Stimulated activated naive CD8-positive, alpha-beta T cell treated with anti-CD3 and anti-CD28 coated beads, Interleukin-15, amount 100 ng/mL, for 72 hours (primary cell): ENCODE measurements at regions not wholly inside any gene's neighbourhood (a gene's known extent, or its start where the extent isn't known, plus 50 kb on each side); places are given as distances from the start of the nearest gene placed in this dataset.
A peak's percentile ranks its signal among the peaks of the same experiment; 100 is the strongest.

Experiments used
- ATAC-seq: fragments of 150-1000 bp; cut with Tn5 transposase; 2 replicates; pipeline ENCODE4 v1.10.0; 2021; ENCODE audit warnings: mild to moderate bottlenecking, moderate library complexity
- DNase-seq, 2 donors: peaks; one replicate each; pipeline ENCODE4 v3.0.0; 2021 to 2022
- H3K27ac Mint-ChIP-seq, 2 donors: one replicate each; pipeline ENCODE4 v1.8.0; 2022; ENCODE audit warnings: mild to moderate bottlenecking in 2 of 2, mixed read lengths in 2 of 2, moderate library complexity in 2 of 2
- H3K27me3 Mint-ChIP-seq: one replicate; pipeline ENCODE4 v1.8.0; 2022; ENCODE audit warnings: mixed read lengths
- H3K4me1 Mint-ChIP-seq: one replicate; pipeline ENCODE4 v1.8.0; 2022; ENCODE audit warnings: mild to moderate bottlenecking, mixed read lengths
- H3K4me3 Mint-ChIP-seq, 2 donors: one replicate each; pipeline ENCODE4 v1.8.0; 2022; ENCODE audit warnings: mild to moderate bottlenecking in 2 of 2, mixed read lengths in 2 of 2, moderate library complexity in 1 of 2
- H3K9me3 Mint-ChIP-seq, 2 donors: one replicate each; pipeline ENCODE4 v1.8.0; 2022; ENCODE audit warnings: mixed read lengths in 2 of 2

DNA sequence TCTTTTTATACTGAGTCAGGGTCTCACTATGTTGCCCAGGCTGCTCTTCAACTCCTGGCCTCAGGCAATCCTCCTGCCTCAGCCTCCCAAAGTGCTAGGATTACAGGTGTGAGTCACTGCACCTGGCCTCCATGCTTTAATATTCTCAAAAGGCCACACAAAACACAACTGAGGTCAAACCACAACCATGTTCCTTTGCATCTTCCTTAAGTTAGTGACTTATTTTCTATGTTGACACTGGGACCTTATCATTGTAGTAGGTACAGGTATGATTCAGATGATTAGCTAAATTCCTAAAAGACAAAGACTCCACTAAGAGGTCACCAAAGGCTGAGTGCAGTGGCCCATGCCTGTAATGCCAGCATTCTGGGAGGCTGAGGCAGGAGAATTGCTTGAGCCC is 131.9 kb upstream of the ATP1B1 start:
- H3K27me3 Mint-ChIP-seq, result no peaks in the 10 kb centered on the region
- no peak for DNase-seq
- H3K4me1 Mint-ChIP-seq, result no peaks in the 10 kb centered on the region
- no peak overlapping the region for H3K4me3 Mint-ChIP-seq
- H3K27ac Mint-ChIP-seq, result no peak overlapping the region
- no peak for ATAC-seq
- H3K9me3 Mint-ChIP-seq, result peaks cover 0 to 10% of the 10 kb centered on the region in 2 donors

- no peak for DNase-seq
- no peaks in the 10 kb centered on the region for H3K4me1 Mint-ChIP-seq
- no peak for ATAC-seq
- H3K4me3 Mint-ChIP-seq, result no peak overlapping the region
- no peaks in the 10 kb centered on the region for H3K27me3 Mint-ChIP-seq
- peaks cover 5 to 10% of the 10 kb centered on the region in 2 donors for H3K9me3 Mint-ChIP-seq
- H3K27ac Mint-ChIP-seq, result no peak overlapping the region
Observed at GRCh38 chr1:168976267-168976666, 130.2 kb upstream of the ATP1B1 start.

GRCh38 chr1:168977618-168978017 is 128.9 kb upstream of the ATP1B1 start:
- Mint-ChIP-seq H3K4me1 (no peaks in the 10 kb centered on the region), H3K9me3 (peaks cover 5 to 10% of the 10 kb centered on the region in 2 donors), H3K27me3 (no peaks in the 10 kb centered on the region), H3K27ac (peak overlapping the region in 1 of 2 donors; percentile 6), H3K4me3 (no peak overlapping the region)
- no peak for ATAC-seq
- no peak for DNase-seq

DNA sequence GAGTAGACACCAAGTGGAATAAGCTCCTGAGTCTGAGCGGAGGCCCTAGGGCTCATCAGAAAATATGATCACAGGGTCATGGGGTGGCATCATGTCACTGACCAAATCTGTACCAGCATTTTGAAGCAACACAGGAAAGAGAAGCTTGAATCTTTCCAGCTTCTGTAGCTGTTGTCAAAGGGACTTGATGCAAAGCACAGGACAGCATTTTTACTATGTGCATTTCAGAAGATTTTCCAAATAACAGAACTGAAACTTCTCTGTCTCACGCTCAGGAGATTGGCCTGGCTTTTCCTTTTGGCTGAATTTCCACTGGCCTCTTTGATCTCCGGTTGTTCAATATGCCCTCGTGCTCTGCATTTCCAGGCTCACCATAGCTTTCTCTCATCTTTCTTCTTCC is 127.2 kb upstream of the ATP1B1 start:
- Mint-ChIP-seq H3K9me3 (peaks cover 5 to 10% of the 10 kb centered on the region in 2 donors), H3K27me3 (no peaks in the 10 kb centered on the region), H3K4me3 (no peak overlapping the region), H3K4me1 (no peaks in the 10 kb centered on the region), H3K27ac (no peak overlapping the region)
- ATAC-seq (no peak), DNase-seq (no peak)

- Mint-ChIP-seq H3K9me3 (peaks cover 5 to 10% of the 10 kb centered on the region in 2 donors), H3K4me3 (no peak overlapping the region), H3K4me1 (no peaks in the 10 kb centered on the region), H3K27me3 (no peaks in the 10 kb centered on the region), H3K27ac (peak overlapping the region in 1 of 2 donors; percentile 0)
- ATAC-seq (no peak), DNase-seq (no peak)
Observed at GRCh38 chr1:168980180-168980579, 126.3 kb upstream of the ATP1B1 start.

- H3K27me3 Mint-ChIP-seq, result no peaks in the 10 kb centered on the region
- H3K27ac Mint-ChIP-seq, result no peak overlapping the region
- no peak for ATAC-seq
- peaks cover 5 to 10% of the 10 kb centered on the region in 2 donors for H3K9me3 Mint-ChIP-seq
- no peaks in the 10 kb centered on the region for H3K4me1 Mint-ChIP-seq
- no peak overlapping the region for H3K4me3 Mint-ChIP-seq
- no peak for DNase-seq
Observed at GRCh38 chr1:168980656-168981055, 125.8 kb upstream of the ATP1B1 start.

- ATAC-seq, result no peak
- no peak overlapping the region for H3K27ac Mint-ChIP-seq
- peaks cover 5 to 10% of the 10 kb centered on the region in 2 donors for H3K9me3 Mint-ChIP-seq
- H3K27me3 Mint-ChIP-seq, result peaks cover under 1% of the 10 kb centered on the region
- H3K4me1 Mint-ChIP-seq, result no peaks in the 10 kb centered on the region
- no peak overlapping the region for H3K4me3 Mint-ChIP-seq
- no peak for DNase-seq
Observed at GRCh38 chr1:168982778-168983177, 123.7 kb upstream of the ATP1B1 start.

GRCh38 chr1:168987330-168987729 is 119.2 kb upstream of the ATP1B1 start:
- H3K27ac Mint-ChIP-seq, result no peak overlapping the region
- H3K9me3 Mint-ChIP-seq, result peaks cover 0 to 9% of the 10 kb centered on the region in 2 donors
- peaks cover 16% of the 10 kb centered on the region for H3K4me1 Mint-ChIP-seq
- no peak overlapping the region for H3K4me3 Mint-ChIP-seq
- peaks cover 8% of the 10 kb centered on the region for H3K27me3 Mint-ChIP-seq
- ATAC-seq, result no peak
- DNase-seq, result no peak

DNA sequence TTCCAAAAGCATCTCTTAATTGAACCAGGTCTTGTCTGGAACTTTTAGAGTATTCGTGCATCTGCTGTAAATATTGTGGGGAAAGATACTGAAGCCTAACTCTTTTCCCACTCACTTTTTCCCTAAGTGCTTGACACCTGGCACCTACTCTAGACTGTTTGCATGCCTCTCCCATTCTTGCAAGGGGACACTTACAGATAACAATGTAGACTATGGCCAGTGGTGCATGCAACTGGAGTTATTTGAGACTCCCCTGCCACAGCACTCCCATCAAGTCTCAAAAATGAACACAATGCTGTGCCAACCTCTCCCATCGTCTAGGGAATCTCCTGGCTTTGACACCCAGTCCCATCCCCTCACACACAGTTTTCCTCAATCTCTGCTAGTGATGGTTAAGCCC is 118.6 kb upstream of the ATP1B1 start:
- Mint-ChIP-seq H3K4me3 (no peak overlapping the region), H3K9me3 (peaks cover 0 to 9% of the 10 kb centered on the region in 2 donors), H3K4me1 (peaks cover 17% of the 10 kb centered on the region), H3K27me3 (peaks cover 8% of the 10 kb centered on the region), H3K27ac (no peak overlapping the region)
- no peak for DNase-seq
- no peak for ATAC-seq

DNA sequence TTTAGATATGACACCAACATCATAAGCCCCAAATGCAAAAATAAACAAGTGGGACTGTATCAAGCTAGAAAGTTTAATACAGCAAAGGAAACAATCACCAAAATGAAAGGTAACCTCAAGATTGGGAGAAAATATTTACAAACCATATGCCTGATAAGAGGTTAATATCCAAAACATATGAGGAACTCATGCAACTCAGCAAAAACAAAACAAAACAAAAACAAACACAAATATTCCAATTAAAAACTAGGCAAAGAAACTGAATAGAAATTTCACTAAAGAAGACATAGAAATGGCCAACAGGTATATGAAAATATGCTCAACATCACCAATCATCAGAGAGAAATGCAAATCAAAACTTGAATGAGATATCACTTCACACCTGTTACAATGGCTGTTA is 116.5 kb upstream of the ATP1B1 start:
- H3K27me3 Mint-ChIP-seq, result peaks cover 8% of the 10 kb centered on the region
- ATAC-seq (no peak), DNase-seq (no peak)
- peaks cover 17% of the 10 kb centered on the region for H3K4me1 Mint-ChIP-seq
- H3K9me3 Mint-ChIP-seq, result peaks cover 8 to 9% of the 10 kb centered on the region in 2 donors
- H3K27ac Mint-ChIP-seq, result no peak overlapping the region
- no peak overlapping the region for H3K4me3 Mint-ChIP-seq

DNA sequence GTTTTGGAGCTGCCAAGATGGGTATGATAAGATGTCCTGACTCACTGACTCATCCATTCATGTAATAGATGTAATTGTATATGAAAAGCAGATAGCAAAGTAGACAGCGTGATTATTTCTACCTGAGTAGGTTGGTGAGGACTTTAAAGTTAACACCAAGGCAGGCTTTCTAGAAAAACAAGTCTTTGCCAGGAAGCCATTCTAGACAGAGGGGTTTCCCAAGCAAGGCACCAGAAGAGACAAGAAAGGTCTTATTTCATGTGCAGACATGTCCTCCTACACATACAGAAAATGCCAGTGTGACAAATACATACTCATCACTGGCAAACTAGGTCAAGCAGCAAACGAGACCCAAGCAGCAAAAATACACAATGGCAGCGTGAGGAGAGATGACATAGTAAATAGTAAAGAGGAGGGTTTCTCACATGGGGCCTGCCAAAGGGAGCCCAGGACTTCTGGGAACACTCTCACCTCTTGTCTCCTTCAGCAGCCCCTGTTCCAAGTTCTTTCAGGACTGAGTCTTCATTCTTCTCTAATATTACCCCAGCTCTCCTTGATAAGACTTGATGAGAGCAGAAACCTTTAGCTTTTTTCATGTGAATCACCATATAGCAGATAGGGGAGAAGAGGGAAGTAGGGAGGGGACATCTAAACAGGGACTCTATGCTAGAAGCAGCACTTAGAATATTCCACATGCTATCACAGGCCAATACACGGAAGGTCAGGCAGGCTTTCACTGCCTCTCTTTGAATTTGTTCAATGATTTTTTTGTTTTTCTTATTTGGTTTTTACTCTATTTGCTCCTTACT is 114.6 kb upstream of the ATP1B1 start:
- Mint-ChIP-seq H3K4me3 (peak overlapping the region in 1 of 2 donors; percentile 42), H3K27me3 (peaks cover 8% of the 10 kb centered on the region), H3K9me3 (peaks cover 8 to 9% of the 10 kb centered on the region in 2 donors), H3K27ac (peak overlapping the region; percentile 89 to 96), H3K4me1 (peaks cover 17% of the 10 kb centered on the region)
- DNase-seq (peak; percentile 22 to 24), ATAC-seq (peak; percentile 92)

DNA sequence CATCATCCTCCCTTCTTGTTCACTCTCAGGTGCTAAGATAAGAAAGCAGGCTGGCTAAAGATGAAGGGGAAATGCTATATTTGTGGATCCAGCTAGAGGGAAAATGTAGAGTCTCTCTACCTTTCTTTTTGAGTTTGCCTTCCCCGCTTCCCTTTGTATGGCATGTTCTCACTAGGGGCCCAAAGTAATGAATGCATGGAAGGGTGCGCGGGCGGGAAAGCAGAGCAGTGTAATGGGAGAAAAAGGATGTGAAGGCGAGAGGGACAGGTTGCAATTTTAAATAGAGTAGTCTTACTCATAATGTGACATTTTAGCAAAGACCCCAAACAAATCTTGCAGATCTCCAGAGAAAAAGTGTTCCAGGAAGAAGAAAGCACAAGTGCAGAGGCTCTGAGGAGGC is 105.1 kb upstream of the ATP1B1 start:
- no peak overlapping the region for H3K27ac Mint-ChIP-seq
- no peak overlapping the region for H3K4me3 Mint-ChIP-seq
- DNase-seq (no peak), ATAC-seq (no peak)
- H3K9me3 Mint-ChIP-seq, result peaks cover 4 to 10% of the 10 kb centered on the region in 2 donors
- peaks cover 9% of the 10 kb centered on the region for H3K27me3 Mint-ChIP-seq
- no peaks in the 10 kb centered on the region for H3K4me1 Mint-ChIP-seq

GRCh38 chr1:169003864-169004516 is 102.5 kb upstream of the ATP1B1 start:
- Mint-ChIP-seq H3K27me3 (no peaks in the 10 kb centered on the region), H3K4me1 (no peaks in the 10 kb centered on the region), H3K9me3 (peaks cover 0 to 4% of the 10 kb centered on the region in 2 donors), H3K4me3 (no peak overlapping the region), H3K27ac (no peak overlapping the region)
- DNase-seq (no peak), ATAC-seq (no peak)

GRCh38 chr1:169005776-169006175 is 100.7 kb upstream of the ATP1B1 start:
- H3K27me3 Mint-ChIP-seq, result peaks cover 2% of the 10 kb centered on the region
- peaks cover 6% of the 10 kb centered on the region for H3K4me1 Mint-ChIP-seq
- H3K9me3 Mint-ChIP-seq, result no peaks in the 10 kb centered on the region
- no peak overlapping the region for H3K4me3 Mint-ChIP-seq
- no peak for ATAC-seq
- no peak overlapping the region for H3K27ac Mint-ChIP-seq
- no peak for DNase-seq

DNA sequence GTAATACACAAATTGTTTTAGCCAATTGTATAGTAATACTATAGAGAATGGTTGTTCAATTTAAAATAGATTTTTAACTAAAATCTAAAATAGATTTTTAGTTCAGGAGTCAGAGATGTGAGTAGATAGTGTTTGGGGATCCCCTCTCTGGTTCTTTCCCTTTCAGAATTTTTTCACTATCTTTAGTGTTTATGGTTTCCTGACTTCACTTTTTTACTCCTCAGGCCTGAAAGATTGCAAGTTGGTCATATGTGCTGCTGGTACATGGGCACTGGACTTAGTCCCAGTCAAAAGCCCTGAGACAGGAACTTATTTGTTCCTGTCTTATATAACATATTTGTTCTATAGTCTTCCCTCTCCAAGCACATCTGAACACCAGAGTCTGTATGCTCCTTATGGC is 96.8 kb upstream of the ATP1B1 start:
- peak; percentile 50 for ATAC-seq
- H3K27me3 Mint-ChIP-seq, result peaks cover 10% of the 10 kb centered on the region
- H3K27ac Mint-ChIP-seq, result no peak overlapping the region
- no peak overlapping the region for H3K4me3 Mint-ChIP-seq
- peaks cover 23% of the 10 kb centered on the region for H3K4me1 Mint-ChIP-seq
- no peak for DNase-seq
- no peaks in the 10 kb centered on the region for H3K9me3 Mint-ChIP-seq

DNA sequence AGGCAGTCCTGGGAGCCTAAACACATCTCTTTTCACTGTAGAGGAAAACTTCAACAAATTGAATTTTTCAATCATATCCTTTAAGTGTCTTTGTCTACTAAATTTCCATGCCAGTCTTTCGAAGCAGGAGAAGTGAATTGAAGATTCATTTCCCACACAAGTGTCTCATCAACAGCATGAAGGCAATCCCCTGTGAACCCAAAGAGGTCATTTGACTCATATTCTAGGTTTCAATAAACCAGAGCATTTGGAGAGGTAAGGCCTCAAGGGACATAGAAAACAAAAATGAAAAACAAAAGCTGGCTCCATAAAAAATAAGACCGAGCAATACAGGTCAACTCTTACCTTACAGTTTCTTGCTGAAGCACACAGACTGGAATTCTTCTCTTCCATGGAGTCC is 94.1 kb upstream of the ATP1B1 start:
- H3K9me3 Mint-ChIP-seq, result no peaks in the 10 kb centered on the region
- H3K4me1 Mint-ChIP-seq, result peaks cover 23% of the 10 kb centered on the region
- ATAC-seq (peak; percentile 92), DNase-seq (no peak)
- H3K27ac Mint-ChIP-seq, result peak overlapping the region in 1 of 2 donors; percentile 19
- H3K27me3 Mint-ChIP-seq, result peaks cover 10% of the 10 kb centered on the region
- peak overlapping the region in 1 of 2 donors; percentile 2 for H3K4me3 Mint-ChIP-seq
